DMS53 (cell line): ENCODE measurements at regions not wholly inside any gene's neighbourhood (a gene's known extent, or its start where the extent isn't known, plus 50 kb on each side); places are given as distances from the start of the nearest gene placed in this dataset.

Source experiments
- DNase-seq: peaks from one replicate; lab custom pipeline; 2025; lab: John Stamatoyannopoulos, UW

DNA sequence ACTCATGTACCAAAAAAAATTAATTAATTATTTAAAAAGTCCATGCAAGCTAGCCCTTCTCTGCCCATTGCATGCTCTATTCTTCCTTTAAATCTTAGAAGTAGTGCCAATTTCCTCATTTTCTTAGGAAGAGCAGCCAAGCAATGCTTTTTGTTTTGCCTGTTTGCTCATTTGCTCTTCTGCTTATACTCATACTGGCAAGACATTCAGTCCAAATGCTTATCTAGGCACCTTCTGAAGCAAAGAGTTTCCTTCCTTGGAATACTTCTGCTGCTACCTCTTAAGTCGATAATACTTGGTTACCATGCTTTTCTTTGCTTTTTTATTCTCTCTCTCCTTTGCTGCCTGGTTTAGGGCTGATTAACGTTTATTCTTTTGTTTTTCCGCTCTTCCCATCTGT, 1318.3 kb downstream of the AACS start:
- no peak for DNase-seq

DNA sequence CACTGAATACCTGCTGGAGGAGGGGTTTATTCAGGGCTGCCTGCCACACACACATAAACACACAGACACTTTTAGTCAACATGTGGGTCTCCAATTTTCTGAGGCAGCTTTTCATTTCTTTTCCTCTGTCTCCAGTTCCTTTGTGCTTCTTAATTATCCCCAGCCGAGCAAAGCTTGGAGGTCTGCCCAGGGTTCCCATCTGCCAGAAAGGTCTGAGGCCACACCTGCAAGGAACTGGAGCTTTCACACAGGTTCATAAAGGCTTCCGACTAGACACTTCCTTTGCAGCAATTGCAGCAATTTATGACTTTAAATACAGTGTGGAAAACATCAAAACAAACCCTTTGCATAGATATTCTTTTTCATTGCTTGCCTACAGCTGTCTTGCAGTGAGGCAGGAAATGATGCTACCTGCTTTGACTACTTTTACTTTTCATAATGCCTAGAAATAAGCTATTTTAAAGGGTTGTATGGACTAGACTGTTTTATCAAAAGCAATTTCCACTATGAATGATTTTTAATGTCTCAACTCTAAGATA, 1318.9 kb downstream of the AACS start:
- no peak for DNase-seq

DNA sequence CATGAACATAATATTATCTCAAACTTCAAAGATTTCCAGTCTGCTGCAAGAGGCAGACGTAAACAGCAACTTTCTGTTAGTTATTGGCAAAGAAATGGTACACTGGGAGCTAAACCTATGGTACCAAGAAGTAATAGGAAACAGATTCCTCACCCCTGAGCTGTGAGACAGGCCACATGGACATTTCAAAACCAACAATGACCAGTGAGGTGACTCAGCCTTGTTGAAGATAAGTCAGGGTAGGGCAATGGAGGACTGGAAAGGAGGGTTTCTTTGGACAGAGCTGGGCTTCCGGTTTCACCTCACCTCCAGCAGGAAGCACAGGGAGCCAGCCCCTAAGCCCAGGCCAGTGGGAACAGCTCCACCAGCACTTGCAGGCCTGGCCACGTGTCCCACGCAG, 1320.5 kb downstream of the AACS start:
- DNase-seq: no peak

DNA sequence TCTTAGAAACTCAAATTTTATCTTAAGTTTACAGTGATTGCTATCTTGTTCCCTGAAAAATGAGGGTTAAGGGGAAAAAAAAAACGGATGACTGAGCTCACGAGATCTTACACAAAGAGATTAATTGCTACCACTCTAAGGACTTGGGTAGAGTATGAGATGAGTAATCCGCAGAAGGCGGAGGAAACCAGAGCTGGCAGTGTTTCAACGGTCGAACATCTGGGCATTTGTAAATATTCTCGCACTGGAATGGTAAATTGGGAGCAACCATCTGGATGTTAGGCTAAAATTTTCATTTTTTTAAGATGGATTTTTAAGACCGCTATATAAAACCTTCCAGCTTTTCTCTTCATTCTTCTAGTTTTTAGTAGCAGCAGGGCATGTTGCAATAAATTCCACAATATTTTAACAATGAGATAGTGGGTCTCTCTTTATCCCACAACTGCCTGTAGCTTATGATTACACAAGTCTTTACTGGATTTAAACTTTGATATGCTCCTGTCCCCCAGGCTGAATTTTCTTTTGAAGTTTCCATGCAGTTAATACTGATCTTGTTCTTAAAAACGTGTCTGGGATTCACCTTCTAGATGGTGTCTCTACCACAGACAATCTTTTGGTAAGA, 1324.1 kb downstream of the AACS start:
- DNase-seq: no peak

DNA sequence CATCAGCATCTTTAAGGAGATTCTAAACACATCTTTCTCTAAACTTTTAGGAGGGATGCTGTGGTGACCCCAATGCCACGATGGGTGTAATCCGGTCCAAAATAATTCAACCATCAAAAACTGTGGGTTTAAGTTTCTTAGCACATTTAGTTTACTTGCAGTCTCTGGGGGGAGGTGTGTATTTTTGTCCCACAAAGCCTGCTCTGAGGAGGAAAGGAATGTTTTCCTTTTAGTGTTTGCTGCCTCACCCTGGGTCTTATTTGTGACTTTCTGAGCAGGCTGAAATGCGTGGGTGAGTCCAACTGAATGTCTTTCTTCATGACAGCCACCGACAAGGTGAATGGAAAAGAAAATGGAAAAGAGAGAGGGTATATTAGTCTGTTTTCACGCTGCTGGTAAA, 1324.7 kb downstream of the AACS start:
- DNase-seq: no peak

DNA sequence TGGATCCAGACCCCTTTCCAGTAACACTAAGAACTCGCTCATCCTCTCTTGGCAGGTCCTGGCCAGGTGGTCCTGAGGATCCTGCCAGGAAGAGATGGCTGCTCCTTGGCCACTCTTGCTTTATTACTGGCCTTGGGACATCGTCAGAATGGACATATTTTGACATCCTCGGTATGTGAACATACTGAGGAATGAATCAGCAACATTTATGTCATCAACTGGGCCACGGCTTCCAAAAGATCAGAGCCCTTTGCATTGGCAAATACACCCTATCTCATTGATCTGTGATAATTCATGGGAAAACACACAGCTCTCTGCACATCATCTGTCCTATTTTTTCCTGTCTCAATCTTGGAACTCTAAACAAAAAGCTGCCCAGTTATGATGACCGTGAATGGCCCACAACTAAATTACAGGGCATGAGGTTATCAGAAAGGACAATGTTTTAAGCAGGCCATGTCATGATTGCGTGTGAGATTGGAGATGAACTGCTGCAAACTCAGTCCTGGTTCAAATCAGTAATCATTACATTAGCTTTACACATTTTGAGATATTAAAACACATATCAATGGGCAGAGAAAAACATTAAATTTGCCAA, 1325.8 kb downstream of the AACS start:
- DNase-seq: no peak

DNA sequence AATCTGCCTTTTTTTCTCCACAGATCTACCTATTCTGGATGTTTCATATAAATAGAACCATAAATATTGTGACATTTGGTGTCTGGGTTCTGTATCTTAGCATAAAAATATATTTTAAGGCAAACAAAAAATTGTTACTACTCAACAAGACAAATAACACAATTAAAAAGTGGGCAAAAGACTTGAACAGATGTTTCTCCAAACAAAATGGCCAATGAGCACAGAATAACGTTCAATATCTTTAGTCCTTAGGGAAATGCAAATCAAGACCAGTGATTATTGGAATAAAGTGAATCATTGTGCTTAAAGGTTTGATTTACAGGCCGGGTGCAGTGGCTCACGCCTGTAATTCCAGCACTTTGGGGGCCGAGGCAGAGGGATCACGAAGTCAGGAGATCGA, 1331.3 kb downstream of the AACS start:
- DNase-seq: no peak

DNA sequence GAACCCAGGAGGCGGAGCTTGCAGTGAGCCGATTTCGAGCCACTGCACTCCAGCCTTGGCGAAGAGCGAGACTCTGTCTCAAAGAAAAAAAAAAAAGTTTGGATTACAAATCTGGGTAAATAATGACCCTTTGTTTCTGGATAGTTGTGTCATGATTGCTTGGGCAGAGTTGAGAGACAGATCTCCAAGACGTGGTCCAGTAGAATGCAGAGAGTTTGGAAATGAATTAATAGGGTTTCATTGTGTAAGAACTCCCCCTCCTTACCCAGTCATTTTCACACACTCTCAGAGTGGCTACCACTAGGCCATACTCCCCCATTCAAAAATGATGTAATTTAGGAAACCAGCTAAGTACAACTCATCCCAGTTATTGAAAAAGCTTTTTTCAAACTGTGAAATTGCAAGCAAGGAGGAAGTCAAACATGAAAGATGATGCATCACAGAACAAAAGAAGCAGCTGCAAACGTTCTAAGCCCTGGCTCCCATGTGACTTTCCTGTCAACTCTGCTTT, 1331.9 kb downstream of the AACS start:
- DNase-seq: no peak

DNA sequence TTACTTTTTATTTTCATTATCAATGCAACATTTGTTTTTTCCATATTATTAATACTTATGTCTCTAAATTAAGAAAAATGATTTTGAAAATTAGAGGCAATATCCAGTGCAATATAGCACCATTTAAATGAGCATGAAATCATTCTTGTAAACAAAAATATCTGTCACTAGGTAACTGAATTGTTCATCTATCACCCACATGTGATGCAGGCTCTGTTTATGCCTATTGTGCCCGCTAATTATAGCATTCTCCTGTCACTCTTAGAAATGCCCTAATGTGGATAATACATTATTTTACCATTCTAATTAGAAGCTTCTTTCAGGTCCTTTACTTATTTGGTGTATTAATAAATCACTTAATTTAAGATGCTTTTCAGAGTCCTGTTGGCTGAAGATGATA, 1332.4 kb downstream of the AACS start:
- no peak for DNase-seq

DNA sequence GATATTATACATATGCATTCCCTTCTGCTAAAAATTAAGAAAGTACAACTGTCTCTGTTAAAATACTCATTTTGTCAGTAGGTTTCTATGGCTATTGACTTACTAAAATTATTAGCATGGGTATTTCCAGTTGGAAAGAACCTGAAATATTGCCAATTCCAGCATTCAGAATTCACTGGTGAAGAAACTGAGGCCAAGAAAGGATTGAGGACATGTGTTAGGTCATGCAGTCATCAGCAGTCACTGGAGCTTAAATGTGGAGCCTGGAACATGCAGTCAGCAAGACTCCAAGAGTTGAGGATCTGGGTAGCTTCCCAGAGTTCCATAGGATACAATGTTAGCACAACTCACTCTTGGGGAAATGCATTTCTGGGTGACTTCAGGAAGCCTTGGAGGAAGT, 1335.6 kb downstream of the AACS start:
- no peak for DNase-seq

DNA sequence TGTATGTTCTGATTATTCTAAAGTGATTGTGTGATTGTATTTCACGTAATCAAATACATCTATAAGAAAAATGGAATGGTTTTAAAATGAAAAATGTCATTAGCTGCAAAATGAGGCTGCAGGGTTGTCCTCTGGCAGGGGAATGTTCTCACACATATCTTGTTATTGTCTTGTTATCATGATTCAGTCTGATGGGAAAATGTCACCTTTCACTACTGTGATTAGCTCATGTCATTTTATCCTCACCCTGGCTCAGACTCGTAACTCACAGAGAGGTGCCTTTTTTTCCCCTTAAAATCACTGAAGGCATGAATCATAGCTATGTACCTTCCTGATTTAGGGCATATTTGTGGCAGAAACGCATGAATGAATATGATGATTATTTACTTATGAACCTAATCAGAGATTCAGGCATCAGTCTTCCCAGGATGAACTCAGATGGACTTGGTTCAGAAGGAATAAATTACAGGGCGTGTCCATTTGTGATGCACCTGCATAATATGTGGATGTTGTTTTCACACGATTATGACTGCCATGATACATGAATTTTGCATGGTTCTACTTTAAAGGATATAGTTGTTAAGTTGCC, 1339.2 kb downstream of the AACS start:
- no peak for DNase-seq

DNA sequence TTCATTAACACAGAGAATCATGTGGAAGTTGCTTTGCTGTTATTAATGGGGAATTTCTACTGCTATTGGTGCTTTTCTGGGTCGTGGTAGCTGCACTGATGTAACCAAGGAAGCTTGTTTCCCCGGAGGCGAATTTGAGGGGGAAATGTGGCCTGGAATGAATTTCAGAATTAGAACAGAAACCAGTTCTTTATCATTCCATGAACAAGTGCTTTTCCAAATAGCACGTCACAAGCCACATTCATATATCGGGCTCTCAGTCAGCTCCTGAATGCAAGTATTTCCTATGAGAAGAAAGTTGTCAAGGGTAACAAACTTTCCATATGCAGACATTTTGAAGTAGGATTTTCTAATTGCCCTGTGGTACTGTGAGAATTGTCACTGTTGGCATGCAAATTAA, 1353.2 kb downstream of the AACS start:
- no peak for DNase-seq

DNA sequence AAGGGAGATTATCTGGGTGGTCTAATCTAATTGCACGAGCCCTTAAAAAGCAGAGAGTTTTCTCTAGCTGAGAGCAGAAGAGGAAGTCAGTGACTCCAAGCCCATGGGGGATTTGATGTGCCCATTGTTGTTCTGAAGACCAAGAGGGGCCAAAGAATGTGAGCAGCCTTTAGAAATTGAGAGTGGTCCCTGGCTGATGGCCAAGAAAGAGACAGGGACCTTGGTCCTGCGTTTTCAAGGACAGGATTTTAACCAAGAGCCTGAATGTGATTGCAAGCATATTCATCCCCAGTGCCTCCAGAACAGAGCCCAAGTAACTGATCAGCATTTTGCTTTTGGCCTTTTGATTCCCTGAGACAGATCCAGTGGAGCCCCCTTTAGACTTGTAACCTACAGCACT, 1353.9 kb downstream of the AACS start:
- no peak for DNase-seq

DNA sequence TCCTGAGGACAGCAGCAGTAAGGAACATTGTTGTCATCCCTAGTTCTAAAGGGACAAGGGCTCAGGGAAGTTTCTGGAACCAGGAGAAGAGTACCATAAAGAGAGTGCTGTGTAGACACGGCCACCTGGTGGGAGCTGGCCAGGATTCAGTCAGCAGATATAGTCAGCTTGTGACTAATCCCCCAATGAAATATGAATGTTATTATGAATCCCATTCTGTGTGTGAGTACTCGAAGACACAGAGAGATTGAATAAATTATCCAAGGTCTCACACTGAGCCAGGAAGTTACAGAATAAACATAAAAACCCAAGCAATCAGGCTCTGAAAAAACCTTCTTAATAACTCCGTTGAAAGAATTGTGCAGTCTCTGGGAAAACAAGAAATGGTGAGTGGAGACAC, 1359.5 kb downstream of the AACS start:
- DNase-seq: no peak

DNA sequence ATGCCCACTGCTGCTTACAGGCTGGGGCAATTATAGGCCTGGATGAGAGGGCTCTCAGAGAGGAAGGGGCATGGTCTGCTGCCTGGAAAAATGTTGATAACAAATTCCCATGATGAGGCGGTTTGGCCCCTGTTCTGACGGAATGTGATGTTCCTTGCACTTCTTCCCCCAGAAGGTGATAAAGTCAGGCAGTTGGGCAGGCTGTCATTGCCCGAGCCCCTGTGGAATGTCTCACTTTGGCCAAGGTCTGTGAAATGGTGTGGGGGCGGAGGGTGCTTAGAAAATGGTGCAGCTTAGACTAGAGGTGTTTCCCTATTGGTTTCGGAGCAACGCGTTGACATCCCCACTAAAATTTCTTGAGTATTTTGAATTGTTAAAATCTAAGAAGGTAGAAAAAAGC, 1360.0 kb downstream of the AACS start:
- no peak for DNase-seq

DNA sequence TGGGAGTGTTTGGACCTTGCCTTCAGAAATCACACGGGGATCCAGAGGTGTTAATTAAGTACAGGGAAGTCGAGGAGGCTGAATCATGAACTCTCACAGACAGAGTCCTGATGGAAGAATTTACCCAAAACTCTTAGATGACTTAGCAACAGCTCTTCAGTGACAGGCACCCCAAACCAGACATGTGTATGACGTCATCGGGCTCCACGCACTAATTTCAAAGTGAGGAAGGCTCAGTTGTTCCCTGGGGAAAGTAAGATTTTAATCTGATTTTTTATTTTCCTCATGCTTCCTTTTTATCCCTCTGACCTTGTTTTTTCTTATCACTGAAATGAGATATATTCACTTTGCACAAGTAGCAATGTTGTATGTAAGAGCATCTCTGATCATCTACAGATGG, 1363.5 kb downstream of the AACS start:
- DNase-seq: no peak

DNA sequence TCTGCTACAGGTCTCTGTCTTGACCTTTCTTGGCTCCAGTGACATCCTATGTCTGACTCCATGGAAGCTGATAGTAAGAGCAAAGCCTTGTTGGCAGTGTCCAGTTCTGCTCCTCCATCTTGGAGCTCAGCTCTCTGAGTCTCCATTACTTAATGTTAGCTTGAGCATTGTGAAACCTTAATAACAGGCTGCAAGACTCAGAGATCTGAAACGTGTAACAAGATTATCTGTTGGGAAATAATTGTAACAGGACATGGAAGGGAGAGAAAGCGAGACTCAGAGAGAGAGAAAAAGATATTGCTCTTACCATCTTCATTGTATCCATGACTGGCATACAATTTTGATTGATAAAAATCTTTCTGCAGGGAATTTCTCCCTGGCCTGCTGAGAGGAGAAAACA, 1365.7 kb downstream of the AACS start:
- DNase-seq: no peak

DNA sequence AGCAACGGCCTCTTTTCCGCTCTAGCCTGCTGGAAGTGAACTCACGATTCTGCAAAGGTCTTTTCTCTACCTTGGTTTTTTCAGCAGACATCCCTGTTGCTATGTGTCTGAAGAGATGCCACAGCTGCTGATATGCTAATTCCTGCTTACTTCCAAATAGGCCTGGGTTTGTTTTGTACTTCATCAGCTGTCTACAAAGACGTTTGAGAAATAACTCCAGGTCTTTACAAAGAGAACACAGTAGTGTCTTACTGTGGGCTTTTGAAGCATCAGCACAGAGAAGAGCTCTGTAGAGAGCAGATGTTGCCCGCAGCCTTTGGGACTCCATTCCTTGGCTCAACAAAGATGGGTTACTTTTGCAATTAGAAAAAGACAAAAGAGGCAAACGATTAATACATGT, 1366.5 kb downstream of the AACS start:
- no peak for DNase-seq

DNA sequence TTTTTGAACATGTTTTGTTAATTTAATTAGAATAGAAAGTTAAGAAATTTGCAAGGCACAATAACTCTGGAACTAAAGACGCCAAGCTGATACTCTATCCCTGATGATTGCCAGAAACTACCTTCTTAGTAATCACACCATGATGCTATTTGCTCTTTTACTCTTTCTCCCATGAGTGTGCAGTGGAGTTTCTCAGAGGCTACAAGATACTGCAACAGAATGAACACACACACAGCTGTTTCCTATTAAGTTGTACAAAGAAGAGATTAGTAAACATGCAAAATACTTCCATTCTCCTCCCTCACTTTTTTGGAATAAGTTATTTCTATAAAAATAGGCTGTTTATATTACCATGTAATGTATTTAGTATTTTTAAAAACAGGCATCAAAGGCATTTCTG, 1367.5 kb downstream of the AACS start:
- DNase-seq: no peak

DNA sequence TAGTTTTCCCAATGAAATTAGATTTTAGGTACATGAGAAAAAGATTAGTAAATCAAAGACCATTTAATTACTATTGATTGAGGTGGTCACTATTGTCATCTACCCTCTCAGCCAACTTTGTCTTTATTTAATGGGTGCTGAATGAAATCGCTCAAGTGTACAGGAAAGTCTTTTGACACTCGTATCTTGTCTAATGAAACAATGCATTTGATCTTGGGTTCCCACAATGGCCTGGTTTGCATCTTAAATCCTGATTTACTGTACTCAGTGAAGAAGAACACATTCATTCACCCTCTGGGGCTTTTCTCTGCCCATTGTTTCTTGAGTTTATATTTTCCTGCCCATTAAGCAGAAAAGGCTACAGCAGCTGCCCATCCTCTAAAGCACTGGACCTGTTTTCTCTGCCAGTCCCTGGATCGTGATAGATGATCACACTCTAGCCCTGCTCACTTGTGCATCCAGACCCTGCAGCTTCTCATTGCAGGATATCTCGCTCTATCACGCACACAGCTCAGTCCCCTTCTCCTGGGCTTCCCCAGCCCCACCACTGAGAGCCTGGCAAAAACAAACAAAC, 1369.3 kb downstream of the AACS start:
- no peak for DNase-seq

DNA sequence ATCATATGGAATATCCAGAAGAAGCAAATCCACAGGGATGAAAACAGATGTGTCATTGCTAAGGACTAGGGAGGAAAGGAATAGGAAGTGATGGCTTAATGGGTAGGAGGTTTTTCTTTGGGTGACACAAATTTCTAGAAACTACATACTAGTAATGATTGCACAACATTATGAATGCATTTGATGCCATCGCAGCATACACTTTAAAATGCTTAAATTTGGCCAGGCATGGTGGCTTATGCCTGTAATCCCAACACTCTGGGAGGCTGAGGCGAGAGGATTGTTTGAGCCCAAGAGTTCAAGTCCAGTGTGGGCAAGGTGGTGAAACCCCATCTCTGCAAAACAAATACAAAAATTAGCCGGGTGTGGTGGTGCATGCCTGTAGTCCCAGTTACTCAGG, 1370.8 kb downstream of the AACS start:
- no peak for DNase-seq

DNA sequence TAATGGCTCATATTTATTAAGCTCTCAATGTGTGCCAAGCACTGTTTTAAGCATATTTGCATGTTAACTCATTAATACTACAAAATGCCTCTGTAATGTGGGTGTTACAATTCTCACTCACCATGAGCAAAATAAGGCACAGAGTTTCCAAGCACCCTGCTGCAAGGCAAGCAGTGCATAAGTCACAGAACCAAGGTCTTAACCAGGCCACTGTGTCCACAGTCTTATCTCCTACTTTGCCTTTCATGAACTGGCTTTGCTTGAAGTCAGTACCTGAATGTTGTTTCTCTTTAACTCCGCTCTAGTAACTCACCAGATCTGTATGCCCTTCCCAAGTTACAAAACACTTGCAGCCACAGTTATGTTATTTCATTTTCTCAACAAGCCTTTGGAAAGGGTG, 1372.7 kb downstream of the AACS start:
- DNase-seq: no peak

DNA sequence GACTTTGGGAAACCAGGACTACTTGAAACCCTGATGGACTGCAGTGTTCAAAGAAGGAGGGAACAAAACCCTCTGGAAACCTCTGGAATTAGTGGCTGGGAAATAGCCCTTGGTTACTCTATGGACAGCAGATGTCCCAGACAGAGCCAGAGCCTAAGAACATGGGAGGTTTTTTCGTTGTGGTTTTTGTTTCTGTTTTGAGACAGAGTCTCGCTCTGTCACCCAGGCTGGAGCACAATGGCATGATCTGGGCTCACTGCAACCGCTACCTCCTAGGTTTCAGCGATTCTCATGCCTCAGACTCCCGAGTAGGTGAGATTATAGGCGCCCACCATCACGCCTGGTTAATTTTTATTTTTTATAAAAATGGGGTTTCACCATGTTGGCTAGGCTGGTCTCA, 1378.7 kb downstream of the AACS start:
- DNase-seq: no peak
